Bronchial epithelial cell (primary cell): ENCODE measurements at regions not wholly inside any gene's neighbourhood (a gene's known extent, or its start where the extent isn't known, plus 50 kb on each side); places are given as distances from the start of the nearest gene placed in this dataset.

Source experiments
- DNase-seq: peaks from one replicate; pipeline ENCODE4 v3.0.0-alpha.2; 2010; ENCODE audit warnings: low read depth
- FAIRE-seq: peaks from 2 replicates; lab custom pipeline; 2011; peaks lifted over from hg19 to GRCh38; lab: Jason Lieb, UNC
- H3K27me3 ChIP-seq: 2 replicates; pipeline ENCODE4 v1.5.1; 2011; ENCODE audit warnings: low read length; ENCODE audit not compliant: control insufficient read depth, insufficient read depth
- H3K36me3 ChIP-seq: 2 replicates; pipeline ENCODE4 v1.5.1; 2011; ENCODE audit warnings: low read length; ENCODE audit not compliant: control insufficient read depth, insufficient read depth
- H3K4me3 ChIP-seq: 2 replicates; pipeline ENCODE4 v1.5.1; 2011; ENCODE audit warnings: mild to moderate bottlenecking, low read depth, low read length, control low read depth
- TF ChIP-seq, protein P1 (sequence below): IDR thresholded peaks from 2 replicates; pipeline ENCODE4 v1.5.1; 2011; ENCODE audit warnings: mild to moderate bottlenecking, moderate library complexity, low read length, control low read depth, inconsistent platforms; ENCODE audit not compliant: insufficient read depth, severe bottlenecking

DNA sequence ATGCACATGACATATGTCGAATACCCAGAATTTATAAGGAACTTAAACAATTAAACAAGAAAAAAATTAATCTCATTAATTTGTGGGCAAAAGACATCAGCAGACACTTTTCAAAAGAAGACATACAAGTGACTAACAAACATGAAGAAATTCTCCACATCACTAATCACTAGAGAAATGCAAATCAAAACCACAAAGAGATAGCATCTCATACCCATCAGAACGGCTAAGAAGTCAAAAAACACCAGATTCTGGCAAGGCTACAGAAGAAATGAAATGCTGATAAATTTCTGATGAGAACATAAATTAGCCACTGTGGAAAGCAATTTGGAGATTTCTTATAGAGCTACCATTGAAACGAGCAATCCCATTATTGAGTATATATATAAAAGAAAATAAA, 210.6 kb upstream of the LUZP2 start:
- H3K27me3 ChIP-seq = no peaks in the 10 kb centered on the region
- no peak for DNase-seq
- H3K4me3 ChIP-seq = no peak overlapping the region
- TF ChIP-seq, protein P1, sequence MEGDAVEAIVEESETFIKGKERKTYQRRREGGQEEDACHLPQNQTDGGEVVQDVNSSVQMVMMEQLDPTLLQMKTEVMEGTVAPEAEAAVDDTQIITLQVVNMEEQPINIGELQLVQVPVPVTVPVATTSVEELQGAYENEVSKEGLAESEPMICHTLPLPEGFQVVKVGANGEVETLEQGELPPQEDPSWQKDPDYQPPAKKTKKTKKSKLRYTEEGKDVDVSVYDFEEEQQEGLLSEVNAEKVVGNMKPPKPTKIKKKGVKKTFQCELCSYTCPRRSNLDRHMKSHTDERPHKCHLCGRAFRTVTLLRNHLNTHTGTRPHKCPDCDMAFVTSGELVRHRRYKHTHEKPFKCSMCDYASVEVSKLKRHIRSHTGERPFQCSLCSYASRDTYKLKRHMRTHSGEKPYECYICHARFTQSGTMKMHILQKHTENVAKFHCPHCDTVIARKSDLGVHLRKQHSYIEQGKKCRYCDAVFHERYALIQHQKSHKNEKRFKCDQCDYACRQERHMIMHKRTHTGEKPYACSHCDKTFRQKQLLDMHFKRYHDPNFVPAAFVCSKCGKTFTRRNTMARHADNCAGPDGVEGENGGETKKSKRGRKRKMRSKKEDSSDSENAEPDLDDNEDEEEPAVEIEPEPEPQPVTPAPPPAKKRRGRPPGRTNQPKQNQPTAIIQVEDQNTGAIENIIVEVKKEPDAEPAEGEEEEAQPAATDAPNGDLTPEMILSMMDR = no peak
- H3K36me3 ChIP-seq = no peaks in the 10 kb centered on the region
- FAIRE-seq = no peak

DNA sequence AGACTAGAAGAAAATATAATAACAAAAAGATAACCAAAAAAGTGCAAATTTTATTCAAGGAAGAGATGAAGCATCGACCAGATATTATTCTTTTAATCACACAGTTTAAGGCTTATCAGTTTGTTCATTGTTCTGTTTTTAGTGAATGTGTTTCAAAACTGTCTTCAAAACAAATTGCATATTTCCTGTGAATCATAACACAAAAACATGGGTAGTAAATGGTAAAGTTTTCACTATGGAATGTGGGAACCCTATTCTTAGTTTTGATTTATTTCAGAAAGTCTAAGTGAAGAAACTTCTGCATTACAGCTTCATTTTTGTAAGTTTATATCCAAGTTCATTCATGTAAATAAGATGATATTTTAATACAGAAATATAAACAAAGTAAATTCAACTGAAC, 207.6 kb upstream of the LUZP2 start:
- DNase-seq (no peak), FAIRE-seq (no peak)
- Histone ChIP-seq H3K36me3 (no peaks in the 10 kb centered on the region), H3K4me3 (no peak overlapping the region), H3K27me3 (no peaks in the 10 kb centered on the region)
- TF ChIP-seq, protein P1 = no peak

DNA sequence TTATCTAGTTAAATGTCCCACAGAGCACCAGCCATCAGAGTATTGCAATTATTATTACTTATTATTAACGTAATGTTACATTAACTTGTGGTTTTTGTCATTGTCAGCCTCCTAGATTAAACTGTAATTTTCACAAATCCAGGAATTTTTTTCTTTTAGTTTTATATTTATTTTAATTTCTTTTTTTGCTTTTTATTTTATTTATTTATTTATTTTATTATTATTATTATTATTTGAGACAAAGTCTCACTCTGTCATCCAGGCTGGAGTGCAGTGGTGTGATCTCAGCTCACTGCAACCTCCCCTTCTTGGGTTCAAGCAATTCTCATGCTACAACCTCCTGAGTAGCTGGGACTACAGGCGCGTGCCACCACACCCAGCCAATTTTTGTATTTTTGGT, 202.9 kb upstream of the LUZP2 start:
- FAIRE-seq = no peak
- no peaks in the 10 kb centered on the region for H3K36me3 ChIP-seq
- TF ChIP-seq, protein P1 = no peak
- H3K4me3 ChIP-seq = no peak overlapping the region
- H3K27me3 ChIP-seq = no peaks in the 10 kb centered on the region
- DNase-seq = no peak

DNA sequence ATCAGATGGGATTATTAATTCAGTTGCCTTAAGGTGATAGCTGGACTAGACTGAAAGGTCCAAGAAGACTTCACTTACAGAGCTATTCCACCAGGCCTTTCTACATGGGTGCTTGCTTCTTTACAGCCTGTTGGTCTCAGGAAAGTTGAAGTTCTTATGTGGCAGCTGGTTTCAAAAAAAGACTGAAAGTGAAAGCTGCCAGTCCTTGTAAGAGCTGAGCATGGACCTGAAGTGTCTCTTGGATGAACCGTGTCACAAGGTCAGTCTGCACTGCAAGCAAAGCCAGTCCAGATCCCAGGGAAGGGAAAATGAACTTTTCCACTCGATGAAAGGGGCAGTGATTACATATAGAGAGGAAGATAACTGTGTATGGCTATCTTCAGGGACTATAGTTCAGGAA, 201.5 kb upstream of the LUZP2 start:
- Histone ChIP-seq H3K36me3 (no peaks in the 10 kb centered on the region), H3K4me3 (no peak overlapping the region), H3K27me3 (no peaks in the 10 kb centered on the region)
- FAIRE-seq (no peak), DNase-seq (no peak)
- TF ChIP-seq, protein P1 = no peak

- no peak for DNase-seq
- Histone ChIP-seq H3K27me3 (no peaks in the 10 kb centered on the region), H3K36me3 (no peaks in the 10 kb centered on the region), H3K4me3 (no peak overlapping the region)
- TF ChIP-seq, protein P1 = no peak
- FAIRE-seq = no peak
Observed at GRCh38 chr11:24297461-24297860, 199.4 kb upstream of the LUZP2 start.

DNA sequence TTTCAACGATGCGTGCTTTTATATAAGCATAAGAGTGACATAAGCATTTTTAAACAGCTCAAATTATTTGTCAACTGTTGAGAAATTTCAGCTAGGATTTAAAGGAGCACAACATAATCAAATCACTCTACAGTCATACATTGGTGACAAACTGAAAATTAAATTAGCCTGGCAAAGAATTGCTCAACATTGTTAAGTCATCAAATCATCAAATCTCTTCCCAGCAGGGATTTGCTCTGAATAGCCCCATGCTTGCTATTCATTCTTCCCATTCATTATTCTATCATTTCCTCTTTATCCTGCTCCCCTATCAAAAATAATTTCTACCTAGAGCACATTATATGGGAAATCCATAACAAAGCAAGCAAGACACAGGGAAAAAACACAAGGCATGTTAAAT, 198.7 kb upstream of the LUZP2 start:
- Histone ChIP-seq H3K36me3 (no peaks in the 10 kb centered on the region), H3K4me3 (no peak overlapping the region), H3K27me3 (no peaks in the 10 kb centered on the region)
- FAIRE-seq (no peak), DNase-seq (peak; percentile 7)
- TF ChIP-seq, protein P1 = no peak
